Motor neuron (in vitro differentiated cells): ENCODE measurements at regions not wholly inside any gene's neighbourhood (a gene's known extent, or its start where the extent isn't known, plus 50 kb on each side); places are given as distances from the start of the nearest gene placed in this dataset.
"Not testable (repeated sequence)": the region's sequence is repeated elsewhere in the genome, so short reads cannot be mapped to it uniquely, and the experiment has no call there.

Experiments used
- ATAC-seq, 8 experiments: fragments of 200-7000 bp; cut with Tn5 transposase; replicated peaks in 6 of 8; 2 replicates each; pipeline ENCODE4 v1.8.0; 2021; ENCODE audit warnings: mild to moderate bottlenecking in 8 of 8, moderate library complexity in 8 of 8
- H3K27ac ChIP-seq, 2 donors: fragments of 250-450 bp; sonication (Bioruptor Pico); 2 replicates each; pipeline ENCODE4 v1.9.0; 2021; ENCODE audit warnings: antibody characterized with exemption in 2 of 2, mild to moderate bottlenecking in 2 of 2, moderate library complexity in 1 of 2
- H3K4me1 ChIP-seq, 2 donors: fragments of 250-450 bp; sonication (Bioruptor Pico); replicated peaks in 1 of 2; 2 replicates each; pipeline ENCODE4 v1.6.1; 2021; ENCODE audit warnings: antibody characterized with exemption in 2 of 2, mild to moderate bottlenecking in 2 of 2, moderate library complexity in 1 of 2
- H3K4me3 ChIP-seq, 5 donors: fragments of 250-450 bp; sonication (Bioruptor Pico); 2 replicates each; pipeline ENCODE4 v1.9.0; 2021; ENCODE audit warnings: antibody characterized with exemption in 5 of 5, mild to moderate bottlenecking in 5 of 5, moderate library complexity in 4 of 5
- WGBS, 10 experiments: fragments of 450-650 bp; shearing (Covaris generic); methylation state at CpG; one replicate each; pipeline ENCODE4 v1.0.0; 2022; 5-methylcytosine and 5-hydroxymethylcytosine counted together
- in situ Hi-C, 9 experiments: fragments of 400-800 bp; cut with MboI; loops; one replicate each; pipeline ENCODE4 v1.15.0; 2021; ENCODE audit warnings: low sequenced_read_pairs in 9 of 9, low pct_unique_long_range_greater_than_20kb in 2 of 9; ENCODE audit not compliant: unreplicated experiment in 9 of 9

DNA sequence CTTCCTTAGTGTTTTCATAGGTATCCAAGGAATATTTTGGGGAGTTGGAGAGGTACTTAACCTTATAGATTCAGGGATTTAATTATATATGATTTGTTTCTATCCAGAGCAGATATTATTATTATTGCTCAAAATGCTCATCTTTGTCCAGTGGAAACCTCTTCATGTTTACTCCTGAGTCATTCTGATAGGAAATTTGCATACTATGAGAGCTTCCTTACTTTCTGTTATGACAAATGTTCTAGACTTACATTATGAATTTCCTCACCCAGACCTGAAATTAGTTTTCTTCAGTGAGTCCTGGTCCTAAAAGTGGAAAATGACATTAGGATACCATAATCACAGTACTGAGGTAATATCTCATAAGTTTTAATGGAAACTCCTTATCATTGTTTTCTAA is 57.5 kb upstream of the PLPPR5 start:
- ATAC-seq = peak in 2 of 8 experiments; percentile 16 to 40
- in situ Hi-C loops = no loop called here
- no peak overlapping the region for H3K27ac ChIP-seq
- no peak overlapping the region for H3K4me3 ChIP-seq
- no peaks in the 10 kb centered on the region for H3K4me1 ChIP-seq

DNA sequence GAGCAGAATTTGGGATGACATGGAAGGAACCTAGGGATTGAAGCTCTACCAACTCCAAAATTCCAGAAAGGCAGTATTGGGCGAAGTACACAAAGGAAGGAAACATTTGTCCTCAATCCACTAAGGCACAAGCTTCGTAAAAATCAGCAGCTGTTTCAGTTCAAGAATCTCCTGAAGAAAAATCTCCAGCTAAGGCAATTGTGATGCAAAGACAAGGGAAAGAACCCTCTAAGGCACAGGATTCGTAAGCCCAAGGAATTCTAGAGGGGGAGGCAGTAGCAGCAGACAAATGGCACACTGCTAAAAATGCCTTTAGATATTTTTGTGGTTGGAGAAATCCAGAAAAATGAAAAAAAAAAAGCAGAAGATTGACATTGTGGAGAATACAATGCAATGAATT is 64.5 kb upstream of the PLPPR5 start:
- WGBS, 10 experiments = 12 to 70% (median 48%) methylated on average over 1 to 3 of the region's 3 CpGs
- in situ Hi-C loops = no loop called here
- ATAC-seq = peak in 1 of 8 experiments; percentile 32

DNA sequence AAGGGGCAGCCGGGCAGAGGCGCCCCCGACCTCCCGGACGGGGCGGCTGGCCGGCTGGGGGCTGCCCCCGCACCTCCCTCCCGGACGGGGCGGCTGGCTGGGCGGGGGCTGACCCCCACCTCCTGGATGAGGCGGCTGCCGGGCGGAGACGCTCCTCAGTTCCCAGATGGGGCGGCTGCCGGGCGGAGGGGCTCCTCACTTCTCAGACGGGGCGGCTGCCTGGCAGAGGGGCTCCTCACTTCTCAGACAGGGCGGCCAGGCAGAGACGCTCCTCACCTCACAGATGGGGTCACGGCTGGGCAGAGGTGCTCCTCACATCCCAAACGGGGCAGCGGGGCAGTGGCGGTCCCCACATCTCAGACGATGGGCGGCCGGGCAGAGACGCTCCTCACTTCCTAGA is 73.9 kb upstream of the PLPPR5 start:
- WGBS, 10 experiments = 100% methylated on average over 1 of the region's 31 CpGs; no CpG with 5 or more reads in 9 of the 10 experiments
- H3K4me1 ChIP-seq, ATAC-seq, H3K27ac ChIP-seq, H3K4me3 ChIP-seq, in situ Hi-C loops: not testable (repeated sequence)

More for the DNA sequence above, 64.5 kb upstream of the PLPPR5 start:
- no peaks in the 10 kb centered on the region for H3K4me1 ChIP-seq
- no peak overlapping the region for H3K4me3 ChIP-seq
- H3K27ac ChIP-seq = no peak overlapping the region

DNA sequence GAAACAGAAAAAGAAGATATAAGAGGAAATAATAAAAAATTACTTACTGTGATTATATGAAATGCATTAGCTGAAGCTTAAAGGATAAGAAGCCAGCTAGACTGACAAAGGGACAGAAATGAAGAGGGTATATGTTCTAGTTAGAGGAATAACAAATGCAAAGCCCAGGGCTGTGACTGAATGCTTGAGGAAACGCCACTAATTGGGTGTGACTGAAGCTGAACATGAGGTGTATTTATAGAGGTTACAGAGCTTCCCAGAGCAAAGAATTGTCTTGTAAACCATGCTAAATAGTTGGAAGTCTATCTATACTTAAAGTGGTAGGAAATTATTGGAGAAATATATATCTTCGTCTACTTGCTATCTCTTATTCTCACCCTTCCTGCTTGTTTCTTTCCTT is 77.7 kb upstream of the PLPPR5 start:
- in situ Hi-C loops = no loop called here
- H3K4me3 ChIP-seq = no peak overlapping the region
- WGBS, 10 experiments = 0 to 80% (median 72%) methylated on average over 1 to 2 of the region's 2 CpGs; no CpG with 5 or more reads in 3 of the 10 experiments
- H3K4me1 ChIP-seq = no peaks in the 10 kb centered on the region
- no peak overlapping the region for H3K27ac ChIP-seq
- peak in 2 of 8 experiments; percentile 75 to 78 for ATAC-seq

GRCh38 chr1:99083338-99083737 is 78.7 kb upstream of the PLPPR5 start:
- Histone ChIP-seq H3K27ac (no peak overlapping the region), H3K4me1 (no peaks in the 10 kb centered on the region), H3K4me3 (no peak overlapping the region)
- ATAC-seq = no peak
- in situ Hi-C loops = no loop called here
- 20 to 91% (median 68%) methylated on average over 2 to 4 of the region's 4 CpGs; no CpG with 5 or more reads in 1 of the 10 experiments for WGBS, 10 experiments

- Histone ChIP-seq H3K4me1 (no peaks in the 10 kb centered on the region), H3K4me3 (no peak overlapping the region), H3K27ac (no peak overlapping the region)
- in situ Hi-C loops = no loop called here
- WGBS, 10 experiments = 0 to 92% (median 75%) methylated on average over 1 of the region's 1 CpG; no CpG with 5 or more reads in 1 of the 10 experiments
- no peak for ATAC-seq
Observed at GRCh38 chr1:99084562-99084961, 79.9 kb upstream of the PLPPR5 start.

DNA sequence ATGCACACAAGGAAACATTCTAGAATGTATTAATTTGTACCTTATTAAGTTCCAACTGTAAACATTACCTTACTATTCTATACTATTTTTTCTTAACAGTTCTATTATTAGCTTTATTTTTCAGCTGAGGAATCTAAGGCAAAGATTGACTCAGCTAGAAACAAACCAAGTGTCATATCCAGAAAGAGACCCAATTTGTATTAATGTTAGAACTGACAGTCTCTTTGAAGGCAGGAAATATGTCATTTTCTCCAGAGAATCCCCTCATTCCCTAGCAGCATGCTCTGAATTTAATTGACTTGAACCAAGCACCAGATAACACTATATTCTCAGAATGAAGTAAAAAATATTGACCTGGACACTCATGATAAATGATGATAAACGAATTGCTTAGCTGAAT is 81.4 kb upstream of the PLPPR5 start:
- no peak for ATAC-seq
- 13 to 100% (median 56%) methylated on average over 1 of the region's 1 CpG; no CpG with 5 or more reads in 1 of the 10 experiments for WGBS, 10 experiments
- no peak overlapping the region for H3K27ac ChIP-seq
- H3K4me1 ChIP-seq = no peaks in the 10 kb centered on the region
- H3K4me3 ChIP-seq = no peak overlapping the region
- in situ Hi-C loops = no loop called here

- ATAC-seq = no peak
- Histone ChIP-seq H3K27ac (no peak overlapping the region), H3K4me3 (no peak overlapping the region), H3K4me1 (no peaks in the 10 kb centered on the region)
- WGBS, 10 experiments = 0 to 100% (median 88%) methylated on average over 1 of the region's 1 CpG; no CpG with 5 or more reads in 1 of the 10 experiments
- in situ Hi-C loops = no loop called here
Observed at GRCh38 chr1:99098589-99098988, 93.9 kb upstream of the PLPPR5 start.

DNA sequence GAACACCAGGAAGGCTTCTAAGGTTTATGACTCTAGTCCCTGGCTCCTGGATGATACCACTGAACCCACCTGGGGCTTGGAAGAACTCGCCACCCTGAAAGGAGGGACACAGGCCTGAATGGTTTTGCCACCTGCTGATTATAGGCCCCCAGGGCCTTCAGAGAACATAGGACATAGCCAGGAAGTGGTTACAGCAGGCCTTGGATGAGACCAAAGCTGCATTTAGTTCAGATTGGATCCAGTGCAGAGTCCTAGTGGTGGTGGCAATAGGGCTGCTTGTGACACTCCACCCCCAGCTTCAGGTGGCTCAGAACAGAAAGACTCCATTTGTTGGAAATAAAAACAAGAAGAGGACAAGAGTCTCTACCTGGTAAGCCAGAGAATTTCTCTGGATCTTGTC is 101.6 kb upstream of the PLPPR5 start:
- ATAC-seq = no peak
- 14 to 100% (median 83%) methylated on average over 1 of the region's 1 CpG; no CpG with 5 or more reads in 6 of the 10 experiments for WGBS, 10 experiments
- in situ Hi-C loops = no loop called here
- Histone ChIP-seq H3K27ac (no peak overlapping the region), H3K4me3 (no peak overlapping the region), H3K4me1 (no peaks in the 10 kb centered on the region)

- WGBS, 10 experiments = 34 to 100% (median 75%) methylated on average over 1 to 7 of the region's 7 CpGs
- no peaks in the 10 kb centered on the region for H3K4me1 ChIP-seq
- no peak overlapping the region for H3K27ac ChIP-seq
- in situ Hi-C loops = no loop called here
- no peak for ATAC-seq
- no peak overlapping the region for H3K4me3 ChIP-seq
Observed at GRCh38 chr1:99107680-99108079, 103.0 kb upstream of the PLPPR5 start.

GRCh38 chr1:99110140-99111041 is 105.7 kb upstream of the PLPPR5 start:
- ATAC-seq = no peak
- in situ Hi-C loops = no loop called here
- Histone ChIP-seq H3K4me3 (no peak overlapping the region), H3K4me1 (peaks cover 0 to 2% of the 10 kb centered on the region in 2 donors), H3K27ac (no peak overlapping the region)
- 35 to 100% (median 83%) methylated on average over 2 to 6 of the region's 6 CpGs for WGBS, 10 experiments

- Histone ChIP-seq H3K4me3 (no peak overlapping the region), H3K27ac (no peak overlapping the region), H3K4me1 (peaks cover 0 to 3% of the 10 kb centered on the region in 2 donors)
- no peak for ATAC-seq
- whole genome bisulfite sequencing, 10 experiments = 9 to 90% (median 67%) methylated on average over 1 to 2 of the region's 2 CpGs; no CpG with 5 or more reads in 3 of the 10 experiments
- in situ Hi-C loops = no loop called here
Observed at GRCh38 chr1:99115231-99115630, 110.6 kb upstream of the PLPPR5 start.

DNA sequence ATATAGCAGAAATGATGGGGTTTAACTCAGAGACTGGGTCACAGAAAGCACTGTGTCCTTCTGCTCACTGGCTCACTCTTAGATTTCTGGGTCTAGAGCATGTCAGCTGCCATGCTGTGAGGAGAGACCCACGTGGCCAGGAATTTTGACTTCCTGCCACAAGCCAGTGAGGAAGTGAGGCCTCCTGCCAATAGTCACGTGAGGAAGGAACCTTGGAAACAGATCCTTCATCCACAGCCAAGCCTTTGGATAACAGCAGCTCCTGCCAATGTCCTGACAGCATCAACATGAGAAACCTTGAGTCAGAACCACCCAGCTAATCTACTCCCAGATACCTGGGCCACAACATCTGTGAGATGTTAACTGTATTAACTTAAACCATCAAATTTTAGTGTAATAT is 114.5 kb upstream of the PLPPR5 start:
- ATAC-seq = no peak
- H3K4me3 ChIP-seq = no peak overlapping the region
- H3K4me1 ChIP-seq = peaks cover 0 to 3% of the 10 kb centered on the region in 2 donors
- in situ Hi-C loops = no loop called here
- WGBS, 10 experiments = 20 to 76% (median 60%) methylated on average over 1 to 2 of the region's 2 CpGs; no CpG with 5 or more reads in 5 of the 10 experiments
- H3K27ac ChIP-seq = no peak overlapping the region

DNA sequence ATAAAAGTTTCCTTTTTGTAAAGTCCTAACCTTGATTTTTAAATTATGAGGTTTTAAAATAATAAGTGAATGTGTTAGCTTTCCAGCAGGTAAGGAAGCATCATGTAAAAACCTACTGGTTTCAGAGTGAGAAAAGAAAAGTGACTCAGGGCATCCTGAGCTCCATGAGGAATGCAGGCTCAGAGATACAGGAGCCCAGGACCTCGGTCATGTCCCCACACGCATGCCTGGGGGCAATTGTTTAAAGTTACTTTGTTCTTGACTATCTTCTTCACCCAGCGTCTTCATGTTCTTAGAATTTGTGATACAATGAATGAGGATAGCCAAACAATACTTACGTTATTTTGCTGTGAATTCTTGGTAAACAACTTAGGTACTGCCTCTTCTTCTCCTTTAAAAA is 117.4 kb upstream of the PLPPR5 start:
- no peak overlapping the region for H3K4me3 ChIP-seq
- no peak overlapping the region for H3K27ac ChIP-seq
- ATAC-seq = no peak
- H3K4me1 ChIP-seq = no peaks in the 10 kb centered on the region
- in situ Hi-C loops = no loop called here
- WGBS, 10 experiments = 50 to 97% (median 76%) methylated on average over 2 to 4 of the region's 4 CpGs; no CpG with 5 or more reads in 1 of the 10 experiments
